Vagina (tissue), 2 donors: ENCODE measurements at regions not wholly inside any gene's neighbourhood (a gene's known extent, or its start where the extent isn't known, plus 50 kb on each side); places are given as distances from the start of the nearest gene placed in this dataset.

ENCODE experiments used
- DNase-seq, 2 donors: peaks; one replicate each; pipeline ENCODE4 v3.0.0-alpha.2; 2017; ENCODE audit errors: extremely low spot score in 2 of 2
- H3K27ac ChIP-seq: fragments of 200-600 bp; sonication (generic); one replicate; pipeline ENCODE4 v1.5.1; 2019
- H3K27me3 ChIP-seq: fragments of 200-600 bp; sonication (generic); one replicate; pipeline ENCODE4 v1.5.1; 2019
- H3K36me3 ChIP-seq, 2 donors: fragments of 200-600 bp; sonication (generic); one replicate each; pipeline ENCODE4 v1.5.1; 2017 to 2019
- H3K4me1 ChIP-seq: fragments of 200-600 bp; sonication (generic); one replicate; pipeline ENCODE4 v1.5.1; 2019
- H3K4me3 ChIP-seq, 2 donors: fragments of 200-600 bp; sonication (generic); 1 replicate in 1 of 2; 2 replicates in 1 of 2; pipeline ENCODE4 v1.5.1; 2016 to 2019
- H3K9me3 ChIP-seq: fragments of 200-600 bp; sonication (generic); one replicate; pipeline ENCODE4 v1.5.1; 2019
- POLR2A ChIP-seq, 2 donors: fragments of 450-650 bp; IDR thresholded peaks; one replicate each; pipeline ENCODE4 v1.6.1; 2017; ENCODE audit warnings: antibody characterized with exemption in 2 of 2, mild to moderate bottlenecking in 2 of 2, moderate library complexity in 2 of 2
- POLR2AphosphoS5 ChIP-seq, 2 donors: sonication (generic); formaldehyde crosslinking; IDR thresholded peaks; one replicate each; pipeline ENCODE4 v1.9.0; 2017; ENCODE audit warnings: antibody characterized with exemption in 2 of 2, mild to moderate bottlenecking in 2 of 2, low read depth in 1 of 2; ENCODE audit not compliant: insufficient read depth in 1 of 2
- intact Hi-C: fragments of 100-400 bp; cut with DNase I; formaldehyde crosslinking; loops from one replicate; pipeline ENCODE4 v1.15.1; 2023
- TF ChIP-seq, protein P1 (sequence below), 3 experiments: fragments of 450-650 bp in 2 of 3; fragments of 200-600 bp in 1 of 3; sonication (generic) in 1 of 3; IDR thresholded peaks; one replicate each; pipeline ENCODE4 v1.5.1; 2017 to 2019; ENCODE audit warnings: antibody characterized with exemption in 3 of 3, mild to moderate bottlenecking in 2 of 3, moderate library complexity in 2 of 3

DNA sequence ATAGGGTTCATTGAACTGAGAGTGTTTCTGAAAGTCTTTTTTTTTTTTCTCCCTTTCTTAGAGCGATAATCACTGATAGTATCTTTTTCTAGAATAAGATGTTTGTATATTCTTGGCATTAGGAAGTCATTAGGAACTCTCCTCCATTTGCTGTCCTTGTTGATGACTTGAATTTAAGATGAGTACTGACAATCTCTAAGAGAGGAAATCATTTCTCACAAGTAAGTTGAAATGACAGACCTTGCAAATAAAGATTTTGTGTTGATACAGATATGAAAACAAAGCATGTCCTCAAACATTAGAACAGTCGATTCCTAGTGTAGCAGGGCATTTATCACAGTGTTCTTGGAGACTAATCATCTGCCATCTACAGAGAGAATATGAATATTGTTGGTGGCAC lies 458.4 kb upstream of the SYT1 start:
- no peak overlapping the region for H3K27ac ChIP-seq
- no peaks in the 10 kb centered on the region for H3K36me3 ChIP-seq
- no peaks in the 10 kb centered on the region for H3K9me3 ChIP-seq
- H3K27me3 ChIP-seq = no peaks in the 10 kb centered on the region
- intact Hi-C loops = no loop called here
- TF ChIP-seq POLR2A (IDR thresholded peaks at IDR 0.05) (no peak), POLR2AphosphoS5 (IDR thresholded peaks at IDR 0.05; ENCODE audit: insufficient read depth in 1 of 2, low read depth in 1 of 2) (no peak)
- TF ChIP-seq, protein P1, sequence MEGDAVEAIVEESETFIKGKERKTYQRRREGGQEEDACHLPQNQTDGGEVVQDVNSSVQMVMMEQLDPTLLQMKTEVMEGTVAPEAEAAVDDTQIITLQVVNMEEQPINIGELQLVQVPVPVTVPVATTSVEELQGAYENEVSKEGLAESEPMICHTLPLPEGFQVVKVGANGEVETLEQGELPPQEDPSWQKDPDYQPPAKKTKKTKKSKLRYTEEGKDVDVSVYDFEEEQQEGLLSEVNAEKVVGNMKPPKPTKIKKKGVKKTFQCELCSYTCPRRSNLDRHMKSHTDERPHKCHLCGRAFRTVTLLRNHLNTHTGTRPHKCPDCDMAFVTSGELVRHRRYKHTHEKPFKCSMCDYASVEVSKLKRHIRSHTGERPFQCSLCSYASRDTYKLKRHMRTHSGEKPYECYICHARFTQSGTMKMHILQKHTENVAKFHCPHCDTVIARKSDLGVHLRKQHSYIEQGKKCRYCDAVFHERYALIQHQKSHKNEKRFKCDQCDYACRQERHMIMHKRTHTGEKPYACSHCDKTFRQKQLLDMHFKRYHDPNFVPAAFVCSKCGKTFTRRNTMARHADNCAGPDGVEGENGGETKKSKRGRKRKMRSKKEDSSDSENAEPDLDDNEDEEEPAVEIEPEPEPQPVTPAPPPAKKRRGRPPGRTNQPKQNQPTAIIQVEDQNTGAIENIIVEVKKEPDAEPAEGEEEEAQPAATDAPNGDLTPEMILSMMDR (IDR thresholded peaks at IDR 0.05) = no peak
- peak overlapping the region in 1 of 2 donors; percentile 9 for H3K4me3 ChIP-seq
- no peaks in the 10 kb centered on the region for H3K4me1 ChIP-seq
- no peak for DNase-seq

DNA sequence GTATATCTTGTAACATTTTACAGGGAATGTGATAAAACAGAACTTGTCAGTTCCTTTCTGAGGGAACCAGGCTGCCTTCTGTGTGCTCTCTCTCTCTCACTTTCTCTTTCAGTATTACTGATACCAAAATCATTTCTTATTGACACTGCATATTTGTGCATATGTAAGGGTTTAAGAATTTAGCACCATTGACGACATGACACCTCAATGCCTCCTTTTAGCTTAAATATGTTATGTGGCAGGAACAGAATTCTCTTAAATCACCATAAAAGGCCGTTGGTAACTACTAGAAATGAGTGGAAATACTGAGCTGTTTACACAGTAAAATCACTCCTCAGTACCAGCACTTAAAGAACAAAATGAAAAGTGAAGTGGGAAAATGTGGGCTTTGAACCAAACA lies 457.7 kb upstream of the SYT1 start:
- intact Hi-C loops = no loop called here
- no peak for DNase-seq
- H3K36me3 ChIP-seq = no peaks in the 10 kb centered on the region
- H3K4me1 ChIP-seq = no peaks in the 10 kb centered on the region
- H3K9me3 ChIP-seq = no peaks in the 10 kb centered on the region
- TF ChIP-seq, protein P1 (IDR thresholded peaks at IDR 0.05) = no peak
- TF ChIP-seq POLR2AphosphoS5 (IDR thresholded peaks at IDR 0.05; ENCODE audit: insufficient read depth in 1 of 2, low read depth in 1 of 2) (no peak), POLR2A (IDR thresholded peaks at IDR 0.05) (no peak)
- no peaks in the 10 kb centered on the region for H3K27me3 ChIP-seq
- H3K27ac ChIP-seq = no peak overlapping the region
- H3K4me3 ChIP-seq = peak overlapping the region in 1 of 2 donors; percentile 9

DNA sequence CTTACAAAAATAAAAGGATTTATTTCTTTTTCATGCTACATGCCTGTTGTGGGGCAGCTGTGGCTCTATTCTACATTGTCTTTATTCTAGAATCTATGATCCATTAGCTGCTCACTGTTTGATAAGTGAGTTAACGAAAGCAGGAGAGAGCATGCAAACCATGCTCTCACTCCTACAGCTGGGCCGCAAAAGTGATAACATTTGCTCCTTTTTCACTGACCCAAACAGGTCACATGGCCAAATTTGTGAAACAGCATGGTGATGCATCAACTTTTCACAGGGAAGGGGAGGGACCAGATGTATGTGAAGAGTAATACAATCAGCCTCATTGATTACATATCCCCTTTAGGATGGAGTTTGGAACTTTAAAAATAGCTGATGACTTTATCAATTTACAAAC lies 456.9 kb upstream of the SYT1 start:
- Histone ChIP-seq H3K36me3 (no peaks in the 10 kb centered on the region), H3K9me3 (no peaks in the 10 kb centered on the region), H3K27me3 (no peaks in the 10 kb centered on the region), H3K4me3 (no peak overlapping the region), H3K27ac (no peak overlapping the region), H3K4me1 (no peaks in the 10 kb centered on the region)
- no peak for DNase-seq
- TF ChIP-seq POLR2AphosphoS5 (IDR thresholded peaks at IDR 0.05; ENCODE audit: insufficient read depth in 1 of 2, low read depth in 1 of 2) (no peak), POLR2A (IDR thresholded peaks at IDR 0.05) (no peak)
- TF ChIP-seq, protein P1 (IDR thresholded peaks at IDR 0.05) = no peak
- intact Hi-C loops = no loop called here

DNA sequence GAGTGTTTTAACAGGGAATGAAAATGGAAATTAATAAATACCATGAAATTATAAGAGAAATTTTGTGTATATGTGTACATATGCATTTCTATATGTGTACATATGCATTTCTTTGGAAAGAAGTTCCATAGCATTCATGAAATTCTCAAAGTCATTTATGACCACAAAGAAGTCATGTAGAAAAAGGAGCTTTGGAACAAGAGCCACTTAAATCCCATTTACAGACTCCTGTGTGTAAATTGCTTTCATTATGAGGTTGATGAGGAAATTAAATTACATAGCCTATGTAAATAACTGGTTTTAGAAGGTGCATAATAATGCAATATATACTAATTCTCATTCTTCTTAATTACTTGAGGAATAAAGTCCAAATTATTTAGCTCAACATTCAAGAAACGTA lies 450.5 kb upstream of the SYT1 start:
- intact Hi-C loops = no loop called here
- Histone ChIP-seq H3K4me1 (no peaks in the 10 kb centered on the region), H3K36me3 (no peaks in the 10 kb centered on the region), H3K27me3 (no peaks in the 10 kb centered on the region), H3K27ac (no peak overlapping the region), H3K4me3 (no peak overlapping the region), H3K9me3 (no peaks in the 10 kb centered on the region)
- DNase-seq = no peak
- TF ChIP-seq, protein P1 (IDR thresholded peaks at IDR 0.05) = no peak
- TF ChIP-seq POLR2A (IDR thresholded peaks at IDR 0.05) = no peak
- no peak for TF ChIP-seq POLR2AphosphoS5 (IDR thresholded peaks at IDR 0.05; ENCODE audit: insufficient read depth in 1 of 2, low read depth in 1 of 2)

DNA sequence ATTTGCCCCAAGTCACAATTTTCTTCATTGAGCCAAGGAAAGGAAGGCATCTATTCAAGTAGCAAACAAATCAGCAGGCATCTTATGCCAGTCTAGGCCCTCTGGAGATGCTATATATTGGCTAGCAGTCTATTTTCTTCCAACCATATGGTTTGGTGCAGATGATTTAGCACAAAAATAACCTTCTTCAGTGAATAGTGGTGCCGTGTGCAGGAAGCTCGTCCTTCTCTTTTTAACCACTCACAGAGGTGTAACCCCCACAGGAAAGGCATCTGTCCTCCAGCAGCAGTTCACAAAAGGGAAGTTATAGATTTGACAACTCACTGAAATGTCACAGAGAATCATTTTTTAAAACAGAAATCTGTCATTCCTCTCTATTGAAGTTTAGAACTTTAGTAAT lies 445.7 kb upstream of the SYT1 start:
- Histone ChIP-seq H3K9me3 (no peaks in the 10 kb centered on the region), H3K27me3 (no peaks in the 10 kb centered on the region), H3K4me3 (no peak overlapping the region), H3K27ac (no peak overlapping the region), H3K36me3 (no peaks in the 10 kb centered on the region), H3K4me1 (no peaks in the 10 kb centered on the region)
- DNase-seq = no peak
- intact Hi-C loops = no loop called here
- TF ChIP-seq, protein P1 (IDR thresholded peaks at IDR 0.05) = no peak
- no peak for TF ChIP-seq POLR2AphosphoS5 (IDR thresholded peaks at IDR 0.05; ENCODE audit: insufficient read depth in 1 of 2, low read depth in 1 of 2)
- TF ChIP-seq POLR2A (IDR thresholded peaks at IDR 0.05) = no peak
